ENCODE measurements at regions not wholly inside any gene's neighbourhood (a gene's known extent, or its start where the extent isn't known, plus 50 kb on each side); places are given as distances from the start of the nearest gene placed in this dataset.

DNA sequence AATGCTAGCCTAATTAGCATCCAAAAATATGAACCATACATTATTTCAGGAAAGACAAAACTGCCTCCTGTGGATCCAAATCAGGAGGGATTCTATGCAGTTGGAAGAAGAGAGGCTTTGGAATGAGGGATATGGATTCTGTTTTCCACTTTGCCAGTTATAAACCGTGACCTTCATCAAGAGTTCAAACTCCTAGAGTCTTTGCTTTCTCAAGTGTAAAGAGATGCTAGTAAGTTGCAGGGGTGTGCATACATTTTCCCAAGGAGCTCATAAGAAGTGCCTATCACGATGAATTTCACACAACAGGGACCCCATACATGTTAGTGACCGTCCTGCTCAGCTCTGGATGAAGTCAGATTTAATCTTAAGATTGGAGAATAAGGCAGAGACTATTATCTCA lies 542.5 kb downstream of the SOX11 start:
- Histone ChIP-seq H3K79me2 (ENCODE audit: low read depth) (no peaks in the 10 kb centered on the region), H3K9me3 (ENCODE audit: insufficient read depth, low read depth) (no peaks in the 10 kb centered on the region), H3K36me3 (ENCODE audit: low read depth) (no peaks in the 10 kb centered on the region), H2AFZ (no peak overlapping the region), H3K27ac (no peak overlapping the region), H3F3A (ENCODE audit: insufficient read depth, low read depth) (peaks cover 3% of the 10 kb centered on the region; the same call in 1 of the 2 replicates), H3K4me1 (replicated peaks; ENCODE audit: insufficient read depth) (peaks cover 7% of the 10 kb centered on the region), H3K27me3 (ENCODE audit: insufficient read depth, low read depth) (peaks cover 3% of the 10 kb centered on the region; the same call in 1 of the 2 replicates), H3K4me2 (no peak overlapping the region), H4K20me1 (ENCODE audit: insufficient read depth) (no peaks in the 10 kb centered on the region), H3K9me2 (ENCODE audit: insufficient read depth) (no peaks in the 10 kb centered on the region), H3K4me3 (no peak overlapping the region)
- no TSS peak for BruUV-seq (replicated peaks)
- POLR2A ChIA-PET (ENCODE audit: unreplicated experiment) = no interaction called here
- no peak for DNase-seq
- CTCF ChIA-PET = no interaction called here
- no peak for TF ChIP-seq EZH2 (IDR thresholded peaks at IDR 0.05; ENCODE audit: low read depth)
- TF ChIP-seq, protein P1, sequence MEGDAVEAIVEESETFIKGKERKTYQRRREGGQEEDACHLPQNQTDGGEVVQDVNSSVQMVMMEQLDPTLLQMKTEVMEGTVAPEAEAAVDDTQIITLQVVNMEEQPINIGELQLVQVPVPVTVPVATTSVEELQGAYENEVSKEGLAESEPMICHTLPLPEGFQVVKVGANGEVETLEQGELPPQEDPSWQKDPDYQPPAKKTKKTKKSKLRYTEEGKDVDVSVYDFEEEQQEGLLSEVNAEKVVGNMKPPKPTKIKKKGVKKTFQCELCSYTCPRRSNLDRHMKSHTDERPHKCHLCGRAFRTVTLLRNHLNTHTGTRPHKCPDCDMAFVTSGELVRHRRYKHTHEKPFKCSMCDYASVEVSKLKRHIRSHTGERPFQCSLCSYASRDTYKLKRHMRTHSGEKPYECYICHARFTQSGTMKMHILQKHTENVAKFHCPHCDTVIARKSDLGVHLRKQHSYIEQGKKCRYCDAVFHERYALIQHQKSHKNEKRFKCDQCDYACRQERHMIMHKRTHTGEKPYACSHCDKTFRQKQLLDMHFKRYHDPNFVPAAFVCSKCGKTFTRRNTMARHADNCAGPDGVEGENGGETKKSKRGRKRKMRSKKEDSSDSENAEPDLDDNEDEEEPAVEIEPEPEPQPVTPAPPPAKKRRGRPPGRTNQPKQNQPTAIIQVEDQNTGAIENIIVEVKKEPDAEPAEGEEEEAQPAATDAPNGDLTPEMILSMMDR (conservative IDR thresholded peaks at IDR 0.05) = no peak
- intact Hi-C loops (cut with micrococcal nuclease; ENCODE audit: unreplicated experiment) = no loop called here

DNA sequence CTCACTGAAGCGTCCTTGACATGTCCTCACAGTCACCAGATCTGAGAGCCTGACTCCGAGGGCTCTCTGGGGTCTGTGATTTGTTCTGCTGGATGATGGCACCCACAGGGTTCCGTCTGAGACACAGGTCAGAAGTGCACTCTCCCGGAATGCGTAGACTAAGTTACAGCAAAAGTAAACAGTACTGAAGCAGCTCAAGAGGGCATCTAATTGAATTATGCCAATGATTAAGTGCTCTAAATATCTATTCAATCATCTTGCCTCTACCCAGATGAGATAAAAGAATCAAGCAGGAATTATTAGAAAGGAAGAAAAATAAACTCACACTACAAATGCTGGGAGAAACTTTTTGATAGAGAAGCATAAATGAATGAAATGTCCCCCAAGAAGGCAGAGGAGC lies 544.1 kb downstream of the SOX11 start:
- Histone ChIP-seq H2AFZ (no peak overlapping the region), H3K9me2 (ENCODE audit: insufficient read depth) (no peaks in the 10 kb centered on the region), H3F3A (ENCODE audit: insufficient read depth, low read depth) (peaks cover 3% of the 10 kb centered on the region; the same call in 1 of the 2 replicates), H3K4me2 (no peak overlapping the region), H3K36me3 (ENCODE audit: low read depth) (no peaks in the 10 kb centered on the region), H3K27me3 (ENCODE audit: insufficient read depth, low read depth) (peaks cover 9% of the 10 kb centered on the region; the same call in 1 of the 2 replicates), H3K79me2 (ENCODE audit: low read depth) (no peaks in the 10 kb centered on the region), H3K27ac (no peak overlapping the region), H3K4me1 (replicated peaks; ENCODE audit: insufficient read depth) (peaks cover 7% of the 10 kb centered on the region), H4K20me1 (ENCODE audit: insufficient read depth) (no peaks in the 10 kb centered on the region), H3K4me3 (no peak overlapping the region), H3K9me3 (ENCODE audit: insufficient read depth, low read depth) (no peaks in the 10 kb centered on the region)
- POLR2A ChIA-PET (ENCODE audit: unreplicated experiment) = no interaction called here
- no peak for TF ChIP-seq EZH2 (IDR thresholded peaks at IDR 0.05; ENCODE audit: low read depth)
- TF ChIP-seq, protein P1 (conservative IDR thresholded peaks at IDR 0.05) = no peak
- intact Hi-C loops (cut with micrococcal nuclease; ENCODE audit: unreplicated experiment) = no loop called here
- BruUV-seq (replicated peaks) = no TSS peak
- CTCF ChIA-PET = no interaction called here
- no peak for DNase-seq

DNA sequence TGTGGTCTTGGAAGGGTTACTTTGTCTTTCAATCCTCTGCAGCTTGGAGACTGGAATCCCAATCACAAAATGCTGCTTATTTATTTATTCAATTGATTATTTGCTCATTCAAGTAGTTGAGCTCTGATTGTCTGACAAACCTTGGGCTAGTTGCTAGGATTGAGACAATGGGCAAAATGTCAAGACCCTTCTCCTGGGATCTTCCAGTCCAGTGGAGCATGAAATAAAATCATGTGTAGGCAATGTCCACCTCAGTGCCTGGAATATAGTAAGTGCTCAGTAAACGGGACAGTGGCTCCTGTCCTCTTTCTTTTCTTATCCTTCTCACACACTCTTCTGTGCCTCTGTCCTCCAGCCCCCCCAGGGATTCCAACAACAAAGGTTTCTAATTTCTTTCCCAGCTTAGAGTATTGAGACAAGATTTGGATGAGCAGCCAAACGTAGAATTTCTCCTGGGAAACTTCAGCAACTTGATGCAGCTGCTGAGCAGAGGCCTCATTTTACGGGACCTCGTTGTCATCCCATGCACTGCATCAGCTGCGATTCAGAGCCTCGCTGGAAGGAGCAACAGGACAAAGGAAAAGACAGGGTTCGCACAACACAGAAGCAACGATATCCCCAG lies 545.0 kb downstream of the SOX11 start:
- no peak overlapping the region for H3K4me3 ChIP-seq
- DNase-seq = no peak
- intact Hi-C loops (cut with micrococcal nuclease; ENCODE audit: unreplicated experiment) = no loop called here
- no peaks in the 10 kb centered on the region for H4K20me1 ChIP-seq (ENCODE audit: insufficient read depth)
- ChIA-PET POLR2A (ENCODE audit: unreplicated experiment) (no interaction called here), CTCF (no interaction called here)
- H3K4me2 ChIP-seq = no peak overlapping the region
- H3F3A ChIP-seq (ENCODE audit: insufficient read depth, low read depth) = no peaks in the 10 kb centered on the region
- no peak overlapping the region for H3K27ac ChIP-seq
- no peaks in the 10 kb centered on the region for H3K4me1 ChIP-seq (replicated peaks; ENCODE audit: insufficient read depth)
- BruUV-seq (replicated peaks) = no TSS peak
- peaks cover 9% of the 10 kb centered on the region; the same call in 1 of the 2 replicates for H3K27me3 ChIP-seq (ENCODE audit: insufficient read depth, low read depth)
- H2AFZ ChIP-seq = no peak overlapping the region
- H3K9me2 ChIP-seq (ENCODE audit: insufficient read depth) = no peaks in the 10 kb centered on the region
- no peaks in the 10 kb centered on the region for H3K36me3 ChIP-seq (ENCODE audit: low read depth)
- TF ChIP-seq EZH2 (IDR thresholded peaks at IDR 0.05; ENCODE audit: low read depth) = no peak
- TF ChIP-seq, protein P1 (conservative IDR thresholded peaks at IDR 0.05) = no peak
- no peaks in the 10 kb centered on the region for H3K79me2 ChIP-seq (ENCODE audit: low read depth)
- H3K9me3 ChIP-seq (ENCODE audit: insufficient read depth, low read depth) = no peaks in the 10 kb centered on the region

Data from PC-9 (cell line).